HepG2 (cell line): ENCODE measurements at regions not wholly inside any gene's neighbourhood (a gene's known extent, or its start where the extent isn't known, plus 50 kb on each side); places are given as distances from the start of the nearest gene placed in this dataset.

ENCODE experiments used
- ATAC-seq: fragments of 200-7000 bp; cut with Tn5 transposase; 3 replicates; pipeline ENCODE4 v1.9.1; 2020; ENCODE audit warnings: mild to moderate bottlenecking, moderate library complexity
- BruUV-seq: library from RNA; stranded (reverse); fragments of 400-500 nt; replicated peaks from 2 replicates; lab custom pipeline; 2021; lab: Mats Ljungman, UMichigan
- CTCF ChIA-PET: fragments of 300-600 bp; formaldehyde crosslinking; extraction: SDS; loops from one replicate; lab custom pipeline; 2021; ENCODE audit warnings: low total read pairs, inconsistent platforms, low intra/inter-chr PET ratio; lab: Yijun Ruan, JAX
- POLR2A ChIA-PET: fragments of 350-600 bp; sonication (Branson Sonifier 250); formaldehyde crosslinking; loops from one replicate; lab custom pipeline; 2020; ENCODE audit warnings: antibody characterized with exemption, inconsistent platforms; lab: Yijun Ruan, JAX
- DNase-seq: peaks from one replicate; pipeline ENCODE4 v3.0.0-alpha.2; 2015; ENCODE audit warnings: low spot score
- FAIRE-seq: peaks from 3 replicates; lab custom pipeline; 2011; peaks lifted over from hg19 to GRCh38; lab: Jason Lieb, UNC
- H2AFZ ChIP-seq: one replicate; pipeline ENCODE4 v1.6.1; 2011; ENCODE audit warnings: low read length, inconsistent platforms
- H3K27ac ChIP-seq: fragments of 300-600 bp; 3 replicates; pipeline ENCODE4 v1.8.0; 2011; ENCODE audit warnings: mixed run types, mild to moderate bottlenecking, mixed read lengths, low read length, inconsistent platforms; ENCODE audit not compliant: insufficient read depth; ENCODE audit errors: extremely low read length
- H3K27me3 ChIP-seq, 2 experiments: fragments of 200-600 bp in 1 of 2; 2 replicates in 1 of 2; 3 replicates in 1 of 2; pipeline versions ENCODE4 v1.6.0 to v1.8.0; 2011; ENCODE audit warnings: low read length in 2 of 2, mild to moderate bottlenecking in 2 of 2, moderate library complexity in 2 of 2, inconsistent platforms in 1 of 2; ENCODE audit not compliant: insufficient read depth in 2 of 2, control insufficient read depth in 1 of 2
- H3K36me3 ChIP-seq, 2 experiments: fragments of 200-600 bp in 1 of 2; replicated peaks in 1 of 2; 2 replicates in 1 of 2; 3 replicates in 1 of 2; pipeline versions ENCODE4 v1.5.1 to v1.8.0; 2011; ENCODE audit warnings: low read length in 2 of 2, inconsistent platforms in 1 of 2; ENCODE audit not compliant: insufficient read depth in 2 of 2, control insufficient read depth in 1 of 2
- H3K4me1 ChIP-seq: 2 replicates; pipeline ENCODE4 v1.5.1; 2012; ENCODE audit warnings: low read length, inconsistent platforms; ENCODE audit not compliant: insufficient read depth
- H3K4me2 ChIP-seq: 2 replicates; pipeline ENCODE4 v1.6.0; 2011; ENCODE audit warnings: low read depth, low read length, inconsistent platforms
- H3K4me3 ChIP-seq, 3 experiments: fragments of 200-600 bp in 1 of 3; sonication (generic), shearing (Covaris generic) in 1 of 3; replicated peaks in 1 of 3; 2 replicates each; pipeline ENCODE4 v1.5.1; 2011 to 2016; ENCODE audit warnings: low read length in 3 of 3, inconsistent platforms in 2 of 3, low read depth in 2 of 3, mild to moderate bottlenecking in 2 of 3, control low read depth in 1 of 3, mixed read lengths in 1 of 3; ENCODE audit not compliant: insufficient read depth in 1 of 3
- H3K79me2 ChIP-seq: one replicate; pipeline ENCODE4 v1.6.1; 2011; ENCODE audit warnings: low read length, inconsistent platforms; ENCODE audit not compliant: insufficient read depth
- H3K9ac ChIP-seq: 2 replicates; pipeline ENCODE4 v1.6.0; 2011; ENCODE audit warnings: mild to moderate bottlenecking, low read depth, low read length, inconsistent platforms; ENCODE audit not compliant: insufficient read depth
- H3K9me3 ChIP-seq: 2 replicates; pipeline ENCODE4 v1.5.1; 2012; ENCODE audit warnings: mild to moderate bottlenecking, low read length
- H4K20me1 ChIP-seq: 2 replicates; pipeline ENCODE4 v1.6.0; 2011; ENCODE audit warnings: inconsistent platforms, mild to moderate bottlenecking, low read length, moderate library complexity; ENCODE audit not compliant: insufficient read depth
- CEBPB ChIP-seq: IDR thresholded peaks from 2 replicates; pipeline ENCODE4 v1.6.1; 2011; ENCODE audit warnings: low read depth, low read length, improper control_type of control experiment, borderline replicate concordance
- ZBTB1 ChIP-seq: sonication (generic); formaldehyde crosslinking; IDR thresholded peaks from 2 replicates; pipeline ENCODE4 v1.4.0; 2020; ENCODE audit warnings: missing genetic modification reagents, borderline replicate concordance
- ZNF577 ChIP-seq: sonication (generic); formaldehyde crosslinking; IDR thresholded peaks from 2 replicates; pipeline ENCODE4 v1.4.0; 2020; ENCODE audit warnings: mild to moderate bottlenecking, low read depth, missing genetic modification reagents, borderline replicate concordance
- ZNF720 ChIP-seq: sonication (generic); formaldehyde crosslinking; IDR thresholded peaks from 2 replicates; pipeline ENCODE4 v1.4.0; 2020; ENCODE audit warnings: missing genetic modification reagents
- WGBS: methylation state at CpG from one replicate; pipeline ENCODE4 v1.1.6; 2017; ENCODE audit warnings: low lambda C conversion rate; 5-methylcytosine and 5-hydroxymethylcytosine counted together
- in situ Hi-C: cut with HindIII; loops from 2 replicates; pipeline ENCODE4 v1.10.0; 2017; ENCODE audit warnings: low pct_unique_long_range_greater_than_20kb; ENCODE audit not compliant: extremely low pct_ligation_motif_present
- intact Hi-C: fragments of 100-400 bp; cut with micrococcal nuclease; formaldehyde crosslinking; loops from one replicate; pipeline ENCODE4 v1.10.0; 2022; ENCODE audit not compliant: unreplicated experiment
- TF ChIP-seq, protein P1 (sequence below): sonication (generic); formaldehyde crosslinking; IDR thresholded peaks from 2 replicates; pipeline ENCODE4 v1.9.0; 2022; ENCODE audit warnings: low read depth, missing genetic modification reagents
- TF ChIP-seq, protein P2 (sequence below): sonication (generic); formaldehyde crosslinking; IDR thresholded peaks from 2 replicates; pipeline ENCODE4 v1.9.0; 2022; ENCODE audit warnings: missing genetic modification reagents, mild to moderate bottlenecking, borderline replicate concordance

DNA sequence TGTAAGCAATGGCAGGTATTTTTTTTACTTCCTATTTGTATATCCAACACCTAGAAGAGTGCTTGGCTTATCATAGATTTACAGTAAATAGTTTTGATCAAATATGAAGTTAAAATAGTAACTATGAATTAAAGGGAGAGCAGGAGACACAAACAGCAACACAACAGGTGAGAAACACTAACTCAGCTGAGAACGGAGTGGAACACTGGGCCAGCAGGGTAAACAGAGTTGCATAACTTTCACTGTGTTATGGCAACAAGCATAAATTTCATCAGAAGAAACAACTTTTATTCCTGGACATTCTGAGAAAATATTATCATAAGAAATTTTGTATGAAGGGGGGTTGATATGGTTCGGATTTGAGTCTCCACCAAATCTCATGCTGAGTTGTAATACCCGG lies 52.2 kb upstream of the SMIM30 start:
- CTCF ChIA-PET = no interaction called here
- in situ Hi-C loops = loop anchor here (25.0 kb wide), 1 partner anchor 242 kb away; no protein-coding TSS in a partner anchor
- POLR2A ChIA-PET = no interaction called here
- no peak overlapping the region for H3K4me2 ChIP-seq
- H3K27ac ChIP-seq = no peak overlapping the region
- H3K79me2 ChIP-seq = no peaks in the 10 kb centered on the region
- FAIRE-seq (no peak), DNase-seq (no peak), ATAC-seq (no peak)
- no peaks in the 10 kb centered on the region for H3K36me3 ChIP-seq
- no peaks in the 10 kb centered on the region for H3K4me1 ChIP-seq
- no peaks in the 10 kb centered on the region for H4K20me1 ChIP-seq
- TF ChIP-seq, protein P1, sequence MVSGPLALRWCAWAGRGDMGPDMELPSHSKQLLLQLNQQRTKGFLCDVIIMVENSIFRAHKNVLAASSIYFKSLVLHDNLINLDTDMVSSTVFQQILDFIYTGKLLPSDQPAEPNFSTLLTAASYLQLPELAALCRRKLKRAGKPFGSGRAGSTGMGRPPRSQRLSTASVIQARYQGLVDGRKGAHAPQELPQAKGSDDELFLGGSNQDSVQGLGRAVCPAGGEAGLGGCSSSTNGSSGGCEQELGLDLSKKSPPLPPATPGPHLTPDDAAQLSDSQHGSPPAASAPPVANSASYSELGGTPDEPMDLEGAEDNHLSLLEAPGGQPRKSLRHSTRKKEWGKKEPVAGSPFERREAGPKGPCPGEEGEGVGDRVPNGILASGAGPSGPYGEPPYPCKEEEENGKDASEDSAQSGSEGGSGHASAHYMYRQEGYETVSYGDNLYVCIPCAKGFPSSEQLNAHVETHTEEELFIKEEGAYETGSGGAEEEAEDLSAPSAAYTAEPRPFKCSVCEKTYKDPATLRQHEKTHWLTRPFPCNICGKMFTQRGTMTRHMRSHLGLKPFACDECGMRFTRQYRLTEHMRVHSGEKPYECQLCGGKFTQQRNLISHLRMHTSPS = no peak
- TF ChIP-seq ZNF577 (CRISPR knock-in tag) = no peak
- TF ChIP-seq ZNF720 = no peak
- TF ChIP-seq, protein P2, sequence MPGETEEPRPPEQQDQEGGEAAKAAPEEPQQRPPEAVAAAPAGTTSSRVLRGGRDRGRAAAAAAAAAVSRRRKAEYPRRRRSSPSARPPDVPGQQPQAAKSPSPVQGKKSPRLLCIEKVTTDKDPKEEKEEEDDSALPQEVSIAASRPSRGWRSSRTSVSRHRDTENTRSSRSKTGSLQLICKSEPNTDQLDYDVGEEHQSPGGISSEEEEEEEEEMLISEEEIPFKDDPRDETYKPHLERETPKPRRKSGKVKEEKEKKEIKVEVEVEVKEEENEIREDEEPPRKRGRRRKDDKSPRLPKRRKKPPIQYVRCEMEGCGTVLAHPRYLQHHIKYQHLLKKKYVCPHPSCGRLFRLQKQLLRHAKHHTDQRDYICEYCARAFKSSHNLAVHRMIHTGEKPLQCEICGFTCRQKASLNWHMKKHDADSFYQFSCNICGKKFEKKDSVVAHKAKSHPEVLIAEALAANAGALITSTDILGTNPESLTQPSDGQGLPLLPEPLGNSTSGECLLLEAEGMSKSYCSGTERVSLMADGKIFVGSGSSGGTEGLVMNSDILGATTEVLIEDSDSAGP (CRISPR knock-in tag) = no peak
- no peak for TF ChIP-seq ZBTB1 (CRISPR knock-in tag)
- TF ChIP-seq CEBPB = peak; percentile 15; the same call in 1 of the 2 replicates
- no peak overlapping the region for H2AFZ ChIP-seq
- H3K9ac ChIP-seq = no peak overlapping the region
- intact Hi-C loops = no loop called here
- WGBS = 12% methylated on average over 3 of the region's 3 CpGs
- H3K27me3 ChIP-seq = no peaks in the 10 kb centered on the region
- H3K4me3 ChIP-seq = no peak overlapping the region
- H3K9me3 ChIP-seq = no peaks in the 10 kb centered on the region
- no TSS peak for BruUV-seq
